Cardiac fibroblast (primary cell): ENCODE measurements at regions not wholly inside any gene's neighbourhood (a gene's known extent, or its start where the extent isn't known, plus 50 kb on each side); places are given as distances from the start of the nearest gene placed in this dataset.
A peak's percentile ranks its signal among the peaks of the same experiment; 100 is the strongest.

Source experiments
- DNase-seq, 2 donors: peaks; one replicate each; pipeline versions ENCODE4 v3.0.0 to v3.0.0-alpha.2; 2010; ENCODE audit warnings: low read depth in 2 of 2
- H3K4me3 ChIP-seq, 2 donors: replicated peaks in 1 of 2; 1 replicate in 1 of 2; 2 replicates in 1 of 2; pipeline ENCODE4 v1.5.1; 2011; ENCODE audit warnings: low read depth in 2 of 2, low read length in 2 of 2, mild to moderate bottlenecking in 2 of 2, moderate library complexity in 1 of 2
- TF ChIP-seq, protein P1 (sequence below): IDR thresholded peaks from one replicate; pipeline ENCODE4 v1.5.1; 2011; ENCODE audit warnings: low read depth, mild to moderate bottlenecking, low read length, inconsistent platforms

DNA sequence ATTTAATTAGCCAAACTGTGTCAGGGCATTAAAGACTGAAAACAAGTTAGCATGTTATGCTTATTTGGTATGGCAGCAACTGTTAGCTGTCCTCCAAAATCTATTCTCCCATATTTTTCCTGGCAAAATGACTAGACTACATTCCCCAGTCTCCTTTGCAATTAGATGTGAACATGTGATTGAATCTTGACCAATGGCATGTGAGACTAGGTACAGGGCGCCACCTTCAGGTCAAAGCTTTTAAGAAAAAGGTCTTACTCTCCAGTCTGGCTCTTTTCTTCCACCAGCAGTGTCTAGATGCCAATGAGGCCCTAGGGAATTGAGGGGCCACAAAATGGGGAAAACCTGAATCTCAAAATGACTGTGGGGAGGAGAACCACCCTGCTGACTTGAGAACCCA is 408.2 kb downstream of the SMARCA1 start:
- TF ChIP-seq, protein P1, sequence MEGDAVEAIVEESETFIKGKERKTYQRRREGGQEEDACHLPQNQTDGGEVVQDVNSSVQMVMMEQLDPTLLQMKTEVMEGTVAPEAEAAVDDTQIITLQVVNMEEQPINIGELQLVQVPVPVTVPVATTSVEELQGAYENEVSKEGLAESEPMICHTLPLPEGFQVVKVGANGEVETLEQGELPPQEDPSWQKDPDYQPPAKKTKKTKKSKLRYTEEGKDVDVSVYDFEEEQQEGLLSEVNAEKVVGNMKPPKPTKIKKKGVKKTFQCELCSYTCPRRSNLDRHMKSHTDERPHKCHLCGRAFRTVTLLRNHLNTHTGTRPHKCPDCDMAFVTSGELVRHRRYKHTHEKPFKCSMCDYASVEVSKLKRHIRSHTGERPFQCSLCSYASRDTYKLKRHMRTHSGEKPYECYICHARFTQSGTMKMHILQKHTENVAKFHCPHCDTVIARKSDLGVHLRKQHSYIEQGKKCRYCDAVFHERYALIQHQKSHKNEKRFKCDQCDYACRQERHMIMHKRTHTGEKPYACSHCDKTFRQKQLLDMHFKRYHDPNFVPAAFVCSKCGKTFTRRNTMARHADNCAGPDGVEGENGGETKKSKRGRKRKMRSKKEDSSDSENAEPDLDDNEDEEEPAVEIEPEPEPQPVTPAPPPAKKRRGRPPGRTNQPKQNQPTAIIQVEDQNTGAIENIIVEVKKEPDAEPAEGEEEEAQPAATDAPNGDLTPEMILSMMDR, result no peak
- no peak overlapping the region for H3K4me3 ChIP-seq
- DNase-seq, result peak; percentile 0 to 1

DNA sequence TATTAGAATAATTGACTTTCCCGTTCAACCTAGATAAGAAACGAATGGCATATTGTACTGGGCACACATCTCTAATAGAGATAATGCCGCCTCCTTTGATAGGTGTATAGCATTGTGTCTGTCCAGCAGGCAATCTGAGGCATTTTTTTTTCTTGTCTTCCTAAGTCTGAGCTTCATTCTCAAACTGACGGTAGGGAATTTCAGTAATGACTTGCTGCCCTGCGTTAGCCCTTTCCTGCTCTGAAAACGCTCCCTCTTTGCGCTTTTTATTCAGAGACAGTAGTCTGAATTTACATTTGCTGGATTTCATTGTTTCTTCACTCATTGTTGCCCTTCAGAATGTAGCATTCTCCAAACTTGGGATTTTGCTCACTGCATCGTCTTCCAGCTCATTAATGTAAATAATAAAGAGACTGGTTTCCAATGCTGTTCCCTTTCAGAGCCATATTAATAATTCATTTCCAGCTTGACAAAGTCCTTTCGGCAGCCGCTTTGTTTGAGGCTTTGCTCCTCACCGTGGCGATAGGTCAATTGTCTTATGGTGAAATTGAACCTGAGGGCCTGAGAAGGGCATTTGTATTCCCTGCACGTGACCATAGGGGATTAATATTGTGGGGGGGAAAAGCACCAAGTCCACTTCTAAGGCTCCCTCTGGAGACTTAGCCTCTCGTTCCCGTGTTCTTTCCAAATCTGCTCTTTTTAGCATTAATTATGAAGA is 412.1 kb downstream of the SMARCA1 start:
- TF ChIP-seq, protein P1, result no peak

DNA sequence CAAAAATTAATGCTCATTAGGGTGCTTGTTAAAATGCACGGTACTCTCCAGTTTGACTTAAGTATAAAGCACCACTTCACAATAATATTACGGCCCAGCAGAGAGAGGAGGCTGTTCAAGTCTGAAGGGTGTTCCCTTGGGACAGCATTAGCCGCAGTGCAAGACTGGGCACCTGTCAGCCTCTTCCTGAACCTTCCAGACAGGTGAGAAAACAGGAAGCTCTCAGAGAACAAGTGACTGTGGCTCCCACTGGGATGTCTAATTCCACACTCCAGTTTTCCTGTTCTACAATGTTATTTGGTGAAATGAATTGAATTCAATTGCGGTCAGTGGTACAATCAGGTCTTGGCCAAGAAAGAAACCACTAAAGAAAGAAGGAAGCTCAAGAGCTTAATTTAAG is 414.4 kb downstream of the SMARCA1 start:
- TF ChIP-seq, protein P1, result no peak
- no peak for DNase-seq

More for the DNA sequence above, 412.1 kb downstream of the SMARCA1 start:
- DNase-seq, result no peak
- H3K4me3 ChIP-seq, result no peak overlapping the region

DNA sequence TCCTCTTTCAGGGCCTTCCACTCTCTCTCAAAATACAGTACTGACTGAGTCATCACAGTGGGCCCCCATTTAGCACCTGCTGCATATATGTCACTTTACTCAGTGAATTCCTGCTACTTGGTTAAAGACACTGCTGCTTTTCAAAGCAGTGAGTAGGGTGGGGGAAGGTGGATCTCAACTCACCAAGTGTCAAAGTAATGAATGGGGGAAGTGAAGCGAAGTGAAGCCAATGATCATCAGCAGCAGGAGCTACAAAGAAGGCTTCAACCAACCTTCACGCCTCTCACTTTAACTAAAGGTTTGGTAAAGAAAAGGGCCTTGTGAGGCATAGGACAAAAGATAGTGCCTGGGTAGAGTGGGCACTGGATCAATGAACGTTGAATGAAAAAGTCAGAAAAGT is 424.1 kb downstream of the SMARCA1 start:
- TF ChIP-seq, protein P1, result no peak
- no peak overlapping the region for H3K4me3 ChIP-seq
- no peak for DNase-seq

More for the DNA sequence above, 414.4 kb downstream of the SMARCA1 start:
- H3K4me3 ChIP-seq, result no peak overlapping the region

DNA sequence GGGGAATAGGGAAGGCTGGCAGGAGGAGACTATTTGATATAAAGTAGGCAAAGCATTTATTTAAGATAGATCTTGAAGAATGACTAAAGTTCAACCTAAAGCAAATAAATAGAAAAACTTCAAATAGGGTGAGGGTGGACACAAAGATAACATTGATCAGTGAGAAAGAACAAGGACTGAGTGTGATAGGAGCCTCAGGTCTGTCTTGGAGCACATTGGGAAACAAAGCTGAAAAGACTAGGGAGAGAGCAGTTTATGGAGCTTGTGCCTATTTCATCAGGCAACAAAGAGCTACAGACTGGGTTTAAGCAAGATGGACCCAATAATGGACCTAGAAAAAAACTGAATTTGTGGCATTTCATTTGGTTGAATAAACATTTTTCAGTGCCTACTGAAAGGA is 425.6 kb downstream of the SMARCA1 start:
- no peak overlapping the region for H3K4me3 ChIP-seq
- DNase-seq, result no peak
- TF ChIP-seq, protein P1, result no peak

DNA sequence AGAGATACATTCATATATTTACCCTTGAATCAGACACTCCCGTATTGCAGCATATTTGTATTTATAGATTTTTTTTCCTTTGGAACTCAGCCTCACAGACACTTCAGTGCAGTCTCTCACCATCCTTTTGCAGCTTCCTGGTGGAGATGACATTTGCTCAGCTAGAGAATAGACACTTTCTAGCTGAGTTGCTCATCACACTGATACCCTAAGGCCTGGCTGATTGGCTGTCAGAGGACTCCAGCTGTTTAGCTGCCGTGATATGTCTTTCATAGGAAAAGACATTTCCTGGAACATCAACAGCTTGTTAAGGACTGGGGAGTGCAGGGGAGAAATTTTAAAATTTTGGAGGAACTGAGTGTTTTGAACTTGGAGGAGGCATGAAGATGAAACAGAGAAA is 429.6 kb downstream of the SMARCA1 start:
- TF ChIP-seq, protein P1, result no peak
- H3K4me3 ChIP-seq, result no peak overlapping the region
- no peak for DNase-seq

DNA sequence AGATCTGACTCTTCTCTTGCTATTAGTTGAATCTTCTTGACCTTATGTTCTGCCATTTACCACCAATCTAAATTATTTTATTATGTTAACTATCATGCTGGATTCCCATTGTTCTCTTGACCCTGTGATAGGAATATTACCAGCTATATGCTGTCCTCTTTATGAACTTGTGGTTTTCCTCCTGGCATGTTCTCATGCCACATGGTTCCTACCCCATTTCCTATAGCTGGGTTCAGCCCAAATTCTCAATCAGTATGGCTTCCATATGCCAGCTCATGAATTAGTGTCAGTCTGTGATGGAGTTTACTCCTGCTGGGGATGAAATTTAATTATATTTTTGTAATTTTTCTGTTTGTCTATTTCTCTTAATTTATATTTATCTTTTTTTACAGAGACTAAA is 430.5 kb downstream of the SMARCA1 start:
- DNase-seq, result no peak
- H3K4me3 ChIP-seq, result no peak overlapping the region
- TF ChIP-seq, protein P1, result no peak
